ENCODE measurements at regions not wholly inside any gene's neighbourhood (a gene's known extent, or its start where the extent isn't known, plus 50 kb on each side); places are given as distances from the start of the nearest gene placed in this dataset.
"Not testable (repeated sequence)": the region's sequence is repeated elsewhere in the genome, so short reads cannot be mapped to it uniquely, and the experiment has no call there.

DNA sequence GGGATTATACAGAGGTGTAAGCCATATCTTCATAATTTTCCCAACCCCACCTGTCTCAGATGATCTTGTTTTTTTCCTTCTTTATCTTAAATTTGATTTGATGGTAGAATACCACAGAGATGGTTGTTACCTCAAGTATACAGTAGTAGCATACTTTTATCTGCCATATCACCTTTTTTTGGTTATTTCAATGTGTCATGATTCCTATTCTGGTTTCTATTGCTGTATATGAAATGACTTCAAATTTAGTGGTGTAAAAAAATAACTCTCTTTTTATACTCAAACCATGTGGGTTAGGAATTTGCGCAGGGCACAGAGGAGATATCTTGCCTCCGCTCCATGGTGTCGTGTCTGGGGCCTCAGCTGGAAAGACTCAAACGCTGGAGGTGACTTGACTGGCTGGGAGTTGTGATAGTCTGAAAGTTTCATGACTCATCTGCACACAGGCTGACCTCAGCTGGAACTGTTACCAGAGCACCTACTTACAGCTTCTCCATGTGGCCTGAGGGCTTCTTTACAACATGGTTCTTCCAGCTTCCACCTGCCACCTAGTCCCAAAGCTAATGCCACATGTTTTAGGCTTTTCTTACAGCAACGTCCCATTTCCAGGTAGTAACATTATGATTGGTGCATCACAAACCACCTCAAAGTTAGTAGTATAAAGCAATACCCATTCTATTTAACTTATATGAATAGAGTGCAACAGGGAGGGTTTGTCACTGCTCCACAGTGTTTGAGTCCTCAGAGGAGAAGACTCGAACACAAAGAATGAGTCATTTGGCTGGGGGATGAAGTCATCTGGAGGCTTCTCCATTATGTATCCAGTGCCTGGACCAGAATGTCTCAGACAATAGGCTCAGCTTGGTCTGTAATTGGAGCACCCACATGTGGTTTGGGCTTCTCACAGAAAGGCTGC, 82.3 kb upstream of the XPO1 start:
- DNase-seq, result no peak

DNA sequence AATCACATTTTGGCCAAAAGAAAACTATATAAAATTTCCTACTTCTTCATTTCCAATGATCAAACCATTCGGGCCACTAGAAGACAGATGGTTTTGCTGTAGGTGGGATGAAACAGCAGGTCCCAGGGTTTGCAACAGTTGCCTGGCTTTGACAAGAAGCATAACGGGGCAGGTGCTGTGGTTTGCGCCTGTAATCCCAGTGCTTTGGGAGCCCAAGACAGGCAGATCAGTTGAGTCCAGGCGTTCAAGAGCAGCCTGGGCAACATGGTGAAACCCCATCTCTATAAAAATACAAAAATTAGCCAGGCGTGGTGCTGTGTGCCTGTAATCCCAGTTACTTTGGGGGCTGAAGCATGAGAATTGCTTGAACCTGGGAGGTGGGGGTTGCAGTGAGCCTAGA, 81.4 kb upstream of the XPO1 start:
- no peak for DNase-seq

DNA sequence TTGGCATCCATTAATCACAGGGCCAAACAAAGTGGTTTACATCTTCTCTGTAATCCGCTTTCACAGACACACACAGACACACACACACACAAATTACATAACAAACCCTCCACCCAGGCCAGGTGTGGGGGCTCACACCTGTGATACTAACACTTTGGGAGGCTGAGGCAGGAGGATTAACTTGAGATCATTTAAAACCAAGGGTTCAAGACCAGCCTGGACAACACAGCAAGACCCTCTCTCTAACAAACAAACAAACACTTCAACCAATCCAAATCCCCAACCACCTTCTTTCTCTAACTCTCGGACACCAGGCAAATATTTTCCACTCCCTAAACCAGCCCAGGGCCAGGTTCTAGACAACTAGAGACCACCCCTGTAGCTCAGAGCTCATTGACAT, 79.5 kb upstream of the XPO1 start:
- no peak for DNase-seq

DNA sequence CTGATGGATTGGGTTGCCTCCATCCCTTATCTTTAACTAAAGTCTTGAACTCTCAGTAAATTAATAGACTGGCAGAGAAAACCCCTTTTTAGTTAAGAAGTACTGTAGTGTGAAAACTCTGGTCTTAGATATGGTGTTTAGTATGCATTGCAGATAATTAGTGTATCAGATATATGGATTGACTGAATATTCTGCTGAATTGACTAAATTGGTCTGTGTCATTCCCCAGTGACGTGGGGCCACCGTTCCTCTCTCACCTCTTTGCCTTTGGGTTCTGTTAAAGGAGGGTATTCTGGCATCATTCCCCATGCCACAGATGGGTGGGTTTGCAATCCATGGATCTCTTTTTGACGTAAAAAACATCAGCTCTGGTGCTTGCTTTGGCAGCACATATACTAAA, 67.1 kb upstream of the XPO1 start:
- DNase-seq, result no peak

DNA sequence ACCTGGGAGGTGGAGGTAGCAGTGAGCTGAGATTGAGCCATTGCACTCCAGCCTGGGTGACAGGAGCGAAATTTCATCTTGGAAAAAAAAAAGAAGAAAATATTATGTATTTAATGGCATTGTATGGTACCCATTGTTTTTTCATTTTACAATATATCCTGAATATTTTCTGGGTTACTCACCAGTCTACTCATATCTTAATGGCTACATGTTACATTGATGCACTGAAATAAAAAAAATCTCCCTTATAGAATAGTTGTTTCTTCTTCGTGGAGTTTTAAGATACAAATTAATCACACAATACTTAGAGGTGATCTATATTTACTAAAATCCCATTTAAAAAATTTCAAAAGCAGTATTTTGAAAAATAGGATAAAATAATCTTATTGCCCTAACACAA, 66.3 kb upstream of the XPO1 start:
- DNase-seq, result no peak

DNA sequence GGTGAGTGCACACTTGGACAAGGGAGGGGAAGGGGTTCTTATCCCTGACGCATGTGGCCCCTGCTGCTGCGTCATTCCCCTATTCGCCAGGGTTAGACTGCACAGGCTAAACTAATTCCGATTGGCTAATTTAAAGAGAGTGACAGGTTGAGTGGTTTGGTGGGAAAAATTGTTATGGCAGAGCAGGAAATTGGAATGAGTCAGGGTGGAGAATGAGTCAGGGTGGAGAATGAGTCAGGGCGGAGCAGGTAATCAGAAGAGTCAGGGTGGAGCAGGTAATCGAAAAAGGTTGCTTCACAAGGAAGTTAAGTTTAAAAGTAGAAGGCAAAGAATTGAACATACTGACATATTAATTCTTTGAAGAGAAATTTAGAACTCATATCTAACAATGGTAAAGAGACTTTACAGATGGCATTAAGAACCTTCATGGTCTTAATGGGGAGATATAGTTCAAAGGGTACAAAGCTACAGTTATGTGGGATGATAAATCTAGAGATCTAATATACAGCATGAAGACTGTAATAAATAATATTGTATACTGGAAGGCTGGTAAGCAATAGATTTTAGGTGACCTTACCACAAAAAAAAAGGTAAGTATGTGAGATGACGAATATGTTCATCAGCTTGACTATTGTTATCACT, 60.5 kb upstream of the XPO1 start:
- not testable (repeated sequence) for DNase-seq

DNA sequence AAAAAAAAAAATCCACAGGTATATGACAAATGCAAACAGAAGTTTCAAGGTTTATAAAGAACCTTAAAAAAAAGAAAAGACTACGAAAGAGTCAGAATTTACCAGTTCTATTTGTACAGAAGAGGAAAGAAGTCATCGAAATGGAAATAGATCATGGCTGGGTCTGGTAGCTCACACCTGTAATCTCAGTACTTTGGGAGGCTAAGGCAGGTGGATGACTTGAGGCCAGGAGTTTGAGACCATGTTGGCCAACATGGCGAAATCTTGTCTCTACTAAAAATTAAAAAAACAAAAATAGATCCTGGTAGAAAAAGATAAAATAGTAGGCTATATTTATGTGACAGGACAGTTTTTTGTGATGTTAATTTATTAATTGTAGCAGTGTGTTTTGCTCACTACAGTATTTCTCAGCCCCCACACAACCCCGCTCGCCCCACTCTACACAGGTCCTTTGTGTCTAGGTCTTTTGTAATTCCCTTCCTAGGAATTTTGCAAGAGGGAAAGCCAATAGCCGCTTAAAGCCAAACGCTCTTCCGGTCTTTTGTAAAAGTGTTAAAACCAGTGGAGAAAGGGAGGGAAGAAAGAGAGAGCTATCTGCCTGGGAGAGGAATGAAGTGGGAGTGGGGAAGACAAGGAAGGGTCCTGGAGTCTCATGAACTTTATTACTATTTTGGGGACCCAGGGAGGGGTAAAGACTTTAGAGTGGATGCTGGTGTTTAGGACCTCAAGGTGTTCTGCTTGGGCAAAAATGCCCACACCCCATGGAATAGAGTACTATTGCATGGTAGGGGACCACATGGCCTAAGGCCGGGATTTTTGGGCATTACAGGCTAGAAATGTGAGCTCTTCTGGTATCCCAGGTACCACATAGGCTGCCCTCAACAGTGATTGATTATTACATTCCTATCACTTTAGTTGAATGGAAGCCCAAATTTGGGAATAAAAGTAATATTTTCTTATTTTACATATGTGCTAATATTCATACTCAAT, 59.4 kb upstream of the XPO1 start:
- no peak for DNase-seq

DNA sequence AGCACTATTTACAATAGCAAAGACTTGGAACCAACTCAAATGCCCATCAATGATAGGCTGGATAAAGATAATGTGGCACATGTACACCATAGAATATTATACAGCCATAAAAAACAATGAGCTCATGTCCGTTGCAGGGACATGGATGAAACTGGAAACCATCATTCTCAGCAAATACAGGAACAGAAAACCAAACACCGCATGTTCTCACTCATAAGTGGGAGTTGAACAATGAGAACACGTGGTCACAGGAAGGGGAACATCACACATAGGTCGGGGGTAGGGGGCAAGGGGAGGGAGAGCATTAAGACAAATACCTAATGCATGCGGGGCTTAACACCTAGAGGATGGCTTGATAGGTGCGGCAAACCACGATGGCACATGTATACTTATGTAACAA, 56.0 kb upstream of the XPO1 start:
- not testable (repeated sequence) for DNase-seq

DNA sequence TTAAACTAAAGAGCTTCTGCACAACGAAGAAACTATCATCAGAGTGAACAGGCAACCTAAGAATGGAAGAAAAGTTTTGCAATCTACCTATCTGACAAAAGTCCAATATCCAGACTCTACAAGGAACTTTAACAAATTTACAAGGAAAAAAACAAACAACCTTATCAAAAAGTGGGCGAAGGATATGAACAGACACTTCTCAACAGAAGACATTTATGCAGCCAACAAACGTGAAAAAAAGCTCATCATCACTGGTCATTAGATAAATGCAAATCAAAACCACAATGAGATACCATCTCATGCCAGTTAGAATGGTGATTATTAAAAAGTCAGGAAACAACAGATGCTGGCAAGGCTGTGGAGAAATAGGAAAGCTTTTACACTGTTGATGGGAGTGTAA, 55.5 kb upstream of the XPO1 start:
- not testable (repeated sequence) for DNase-seq

DNA sequence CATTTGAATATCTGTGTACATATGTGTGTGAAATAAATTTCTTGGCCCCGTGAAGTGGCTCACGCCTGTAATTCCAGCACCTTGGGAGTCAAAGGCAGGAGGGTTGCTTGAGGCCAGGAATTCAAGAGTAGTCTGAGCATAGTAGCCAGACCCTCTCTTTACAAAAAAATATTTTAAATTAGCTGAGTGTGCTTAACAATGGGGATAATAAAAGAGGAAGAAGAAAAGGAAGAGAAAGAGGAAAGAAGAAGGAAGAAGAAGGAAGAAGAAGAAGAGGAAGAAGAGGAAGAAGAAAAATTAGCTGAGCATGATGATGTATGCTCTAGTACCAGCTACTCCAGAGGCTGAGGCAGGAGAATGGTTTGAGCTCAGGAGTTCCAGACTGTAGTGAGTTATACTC, 52.1 kb upstream of the XPO1 start:
- no peak for DNase-seq

DNA sequence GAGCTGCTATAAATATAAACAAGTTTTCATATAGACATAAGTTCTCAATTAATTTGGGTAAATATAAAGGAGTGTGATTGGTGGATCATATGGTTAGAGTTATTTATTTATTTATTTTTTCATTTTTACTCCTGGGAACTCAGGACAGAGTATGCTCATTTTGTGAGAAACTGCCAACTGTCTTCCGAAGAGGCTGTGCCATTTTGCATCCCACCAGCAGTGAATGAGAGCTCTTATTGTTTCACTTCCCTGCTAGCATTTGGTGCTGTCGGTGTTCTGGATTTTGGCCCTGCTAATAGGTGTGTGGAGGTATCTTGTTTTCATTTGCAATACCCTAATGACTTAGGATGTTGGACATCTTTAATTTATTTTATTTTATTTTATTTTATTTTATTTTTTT, 50.4 kb upstream of the XPO1 start:
- DNase-seq, result no peak
